ENCODE measurements at regions not wholly inside any gene's neighbourhood (a gene's known extent, or its start where the extent isn't known, plus 50 kb on each side); places are given as distances from the start of the nearest gene placed in this dataset.

- TF ChIP-seq, protein P1, sequence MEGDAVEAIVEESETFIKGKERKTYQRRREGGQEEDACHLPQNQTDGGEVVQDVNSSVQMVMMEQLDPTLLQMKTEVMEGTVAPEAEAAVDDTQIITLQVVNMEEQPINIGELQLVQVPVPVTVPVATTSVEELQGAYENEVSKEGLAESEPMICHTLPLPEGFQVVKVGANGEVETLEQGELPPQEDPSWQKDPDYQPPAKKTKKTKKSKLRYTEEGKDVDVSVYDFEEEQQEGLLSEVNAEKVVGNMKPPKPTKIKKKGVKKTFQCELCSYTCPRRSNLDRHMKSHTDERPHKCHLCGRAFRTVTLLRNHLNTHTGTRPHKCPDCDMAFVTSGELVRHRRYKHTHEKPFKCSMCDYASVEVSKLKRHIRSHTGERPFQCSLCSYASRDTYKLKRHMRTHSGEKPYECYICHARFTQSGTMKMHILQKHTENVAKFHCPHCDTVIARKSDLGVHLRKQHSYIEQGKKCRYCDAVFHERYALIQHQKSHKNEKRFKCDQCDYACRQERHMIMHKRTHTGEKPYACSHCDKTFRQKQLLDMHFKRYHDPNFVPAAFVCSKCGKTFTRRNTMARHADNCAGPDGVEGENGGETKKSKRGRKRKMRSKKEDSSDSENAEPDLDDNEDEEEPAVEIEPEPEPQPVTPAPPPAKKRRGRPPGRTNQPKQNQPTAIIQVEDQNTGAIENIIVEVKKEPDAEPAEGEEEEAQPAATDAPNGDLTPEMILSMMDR (IDR thresholded peaks at IDR 0.05; ENCODE audit: low read length), result no peak
- TF ChIP-seq EZH2phosphoT487 (IDR thresholded peaks at IDR 0.05; ENCODE audit: low read length), result no peak
Measured at GRCh38 chr2:150608341-150608740, 120.9 kb upstream of the RND3 start.
